GM23248 (cell line): ENCODE measurements at regions not wholly inside any gene's neighbourhood (a gene's known extent, or its start where the extent isn't known, plus 50 kb on each side); places are given as distances from the start of the nearest gene placed in this dataset.

Source experiments
- DNase-seq: peaks from one replicate; pipeline ENCODE4 v3.0.0-alpha.2; 2015
- H2AFZ ChIP-seq: fragments of 200-600 bp; sonication (generic); 2 replicates; pipeline ENCODE4 v1.6.1; 2016; ENCODE audit warnings: antibody characterized with exemption
- H3F3A ChIP-seq: fragments of 200-600 bp; sonication (generic); 2 replicates; pipeline ENCODE4 v1.6.1; 2016; ENCODE audit warnings: mild to moderate bottlenecking, antibody characterized with exemption, mixed run types; ENCODE audit not compliant: insufficient read depth
- H3K27ac ChIP-seq: fragments of 200-600 bp; sonication (generic); 2 replicates; pipeline ENCODE4 v1.5.1; 2016; ENCODE audit warnings: mild to moderate bottlenecking
- H3K27me3 ChIP-seq: fragments of 200-600 bp; sonication (generic); replicated peaks from 2 replicates; pipeline ENCODE4 v1.6.1; 2016; ENCODE audit warnings: mild to moderate bottlenecking; ENCODE audit not compliant: insufficient read depth
- H3K36me3 ChIP-seq: fragments of 200-600 bp; sonication (generic); 2 replicates; pipeline ENCODE4 v1.6.1; 2016; ENCODE audit warnings: low read depth, mild to moderate bottlenecking
- H3K4me1 ChIP-seq: fragments of 200-600 bp; sonication (generic); 2 replicates; pipeline ENCODE4 v1.6.1; 2016; ENCODE audit warnings: mild to moderate bottlenecking; ENCODE audit not compliant: insufficient read depth
- H3K4me2 ChIP-seq: fragments of 200-600 bp; sonication (generic); one replicate; pipeline ENCODE4 v1.6.1; 2016; ENCODE audit warnings: mild to moderate bottlenecking; ENCODE audit not compliant: unreplicated experiment
- H3K4me3 ChIP-seq: fragments of 200-600 bp; sonication (generic); 2 replicates; pipeline ENCODE4 v1.5.1; 2016; ENCODE audit warnings: mild to moderate bottlenecking
- H3K79me2 ChIP-seq: fragments of 200-600 bp; sonication (generic); 2 replicates; pipeline ENCODE4 v1.6.1; 2016; ENCODE audit warnings: mild to moderate bottlenecking; ENCODE audit not compliant: insufficient read depth
- H3K9ac ChIP-seq: fragments of 200-600 bp; sonication (generic); 2 replicates; pipeline ENCODE4 v1.6.1; 2016; ENCODE audit warnings: mild to moderate bottlenecking
- H3K9me2 ChIP-seq: fragments of 200-600 bp; sonication (generic); 2 replicates; pipeline ENCODE4 v1.6.1; 2016; ENCODE audit warnings: mixed run types, mild to moderate bottlenecking, moderate library complexity; ENCODE audit not compliant: insufficient read depth
- H3K9me3 ChIP-seq: fragments of 200-600 bp; sonication (generic); one replicate; pipeline ENCODE4 v1.6.1; 2017; ENCODE audit warnings: low read depth
- H4K20me1 ChIP-seq: fragments of 200-600 bp; sonication (generic); 2 replicates; pipeline ENCODE4 v1.6.0; 2016; ENCODE audit not compliant: insufficient read depth
- EZH2 ChIP-seq: fragments of 200-600 bp; sonication (generic); IDR thresholded peaks from 2 replicates; pipeline ENCODE4 v1.6.1; 2018; ENCODE audit warnings: antibody characterized with exemption, mild to moderate bottlenecking; ENCODE audit not compliant: insufficient read depth, poor library complexity, severe bottlenecking
- EZH2phosphoT487 ChIP-seq: fragments of 200-600 bp; sonication (generic); IDR thresholded peaks from 2 replicates; pipeline ENCODE4 v1.6.1; 2018; ENCODE audit warnings: antibody characterized with exemption, moderate library complexity, mild to moderate bottlenecking, low read depth; ENCODE audit not compliant: insufficient read depth
- WGBS, 2 experiments: methylation state at CpG; one replicate each; pipeline ENCODE4 v1.1.6; 2015 to 2017; ENCODE audit warnings: low lambda C conversion rate in 2 of 2, low coverage in 1 of 2; ENCODE audit errors: missing lambda C conversion rate in 2 of 2; 5-methylcytosine and 5-hydroxymethylcytosine counted together
- in situ Hi-C: fragments of 300-500 bp; cut with MboI; formaldehyde crosslinking; loops from 2 replicates; pipeline ENCODE4 v1.15.0; 2020

DNA sequence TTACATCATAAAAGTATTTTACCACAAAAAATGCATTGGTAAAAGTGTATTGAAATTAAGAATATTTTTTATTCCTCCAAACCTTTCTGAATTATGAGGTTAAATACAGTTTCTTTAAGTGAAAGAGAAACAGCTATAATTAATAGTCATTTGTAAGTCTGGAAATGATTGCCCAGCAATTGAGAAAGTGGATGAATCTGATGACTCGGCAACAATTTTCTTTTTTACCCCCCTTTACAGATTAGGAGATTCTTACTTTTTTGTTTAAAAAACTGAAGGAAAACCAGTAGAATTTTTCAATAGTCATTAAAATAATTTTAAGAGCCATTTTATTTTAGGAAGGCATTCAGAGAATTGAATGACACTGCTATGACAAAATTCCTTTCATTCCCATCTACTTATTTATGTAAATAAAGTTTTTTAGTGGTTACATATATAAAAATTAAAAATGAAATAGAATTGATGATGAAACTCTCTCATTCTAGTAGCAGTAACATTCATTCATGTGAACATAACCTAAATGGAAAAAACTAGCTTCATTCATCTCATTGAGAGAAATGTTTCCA, 134.1 kb upstream of the PRNP start:
- TF ChIP-seq EZH2 (no peak), EZH2phosphoT487 (no peak)
- in situ Hi-C loops = no loop called here

DNA sequence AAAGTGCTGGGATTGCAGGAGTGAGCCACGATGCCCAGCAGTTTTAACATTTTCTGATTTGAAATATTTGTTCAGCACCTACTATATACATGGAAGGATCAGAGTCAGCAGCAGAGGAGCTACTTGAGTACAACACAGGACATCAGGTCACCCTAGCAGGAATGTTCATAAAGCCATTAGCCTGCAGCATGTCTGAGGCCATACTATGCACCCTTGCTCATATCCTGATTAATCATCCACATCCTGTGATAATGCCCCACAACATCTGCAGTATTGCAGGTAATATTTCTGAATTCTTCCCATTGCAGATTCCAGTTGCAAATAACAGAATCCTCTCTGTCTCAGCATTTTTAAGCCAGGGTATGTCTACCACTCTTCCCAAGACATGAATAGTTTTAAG, 135.5 kb upstream of the PRNP start:
- H3K4me2 ChIP-seq = no peak overlapping the region
- 88 to 100% methylated on average over 1 of the region's 1 CpG for WGBS, 2 experiments

More for the DNA sequence above, 134.1 kb upstream of the PRNP start:
- WGBS, 2 experiments = 55 to 56% methylated on average over 1 of the region's 1 CpG
- Histone ChIP-seq H3F3A (peaks cover 25% of the 10 kb centered on the region), H3K9me2 (no peaks in the 10 kb centered on the region; the same call in 1 of the 2 replicates), H3K9me3 (no peaks in the 10 kb centered on the region), H3K27ac (no peak overlapping the region), H3K36me3 (no peaks in the 10 kb centered on the region), H3K27me3 (no peaks in the 10 kb centered on the region), H3K79me2 (no peaks in the 10 kb centered on the region), H4K20me1 (no peaks in the 10 kb centered on the region), H3K4me2 (no peak overlapping the region), H3K9ac (no peak overlapping the region), H2AFZ (no peak overlapping the region), H3K4me3 (no peak overlapping the region), H3K4me1 (peaks cover 41% of the 10 kb centered on the region)
- DNase-seq = no peak

DNA sequence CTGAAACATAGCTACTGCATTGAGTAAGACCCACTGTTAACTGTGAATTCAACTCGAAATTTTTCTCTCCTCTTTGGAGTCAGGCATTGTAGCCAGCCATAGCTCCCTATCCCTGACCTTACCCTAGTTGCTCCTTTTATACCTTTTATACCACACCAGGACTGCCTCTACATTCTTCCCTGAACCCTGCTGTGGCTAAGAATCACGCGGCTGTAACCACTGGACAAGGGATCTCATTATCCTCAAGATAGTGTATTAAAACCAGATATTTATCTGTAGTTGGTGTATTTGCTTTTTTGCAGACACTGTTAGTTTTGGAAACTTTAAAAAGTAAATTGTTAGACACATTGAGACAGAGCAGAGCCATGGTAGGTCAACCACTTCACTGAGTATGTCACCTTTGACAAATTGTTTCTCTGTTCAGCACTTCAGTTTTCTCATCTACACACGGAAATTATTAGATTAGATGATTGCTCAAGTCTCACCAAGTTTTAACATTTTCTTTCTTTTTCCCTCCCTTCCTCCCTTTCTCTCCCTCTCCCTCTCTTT, 136.5 kb upstream of the PRNP start:
- H3F3A ChIP-seq = peaks cover 33% of the 10 kb centered on the region; the same call in 1 of the 2 replicates
- H3K79me2 ChIP-seq = no peaks in the 10 kb centered on the region
- no peaks in the 10 kb centered on the region for H3K27me3 ChIP-seq
- H3K4me3 ChIP-seq = no peak overlapping the region
- H3K4me2 ChIP-seq = no peak overlapping the region
- WGBS, 2 experiments = 69 to 71% methylated on average over 4 of the region's 4 CpGs
- DNase-seq = no peak
- no peaks in the 10 kb centered on the region for H3K9me3 ChIP-seq
- peaks cover 47% of the 10 kb centered on the region for H3K4me1 ChIP-seq
- no peak for TF ChIP-seq EZH2
- no peak for TF ChIP-seq EZH2phosphoT487
- H4K20me1 ChIP-seq = no peaks in the 10 kb centered on the region
- no peaks in the 10 kb centered on the region for H3K36me3 ChIP-seq
- no peaks in the 10 kb centered on the region; the same call in 1 of the 2 replicates for H3K9me2 ChIP-seq
- no peak overlapping the region for H3K27ac ChIP-seq
- in situ Hi-C loops = no loop called here
- H3K9ac ChIP-seq = no peak overlapping the region
- no peak overlapping the region for H2AFZ ChIP-seq

More for the DNA sequence above, 135.5 kb upstream of the PRNP start:
- H2AFZ ChIP-seq = no peak overlapping the region
- no peak overlapping the region for H3K9ac ChIP-seq
- TF ChIP-seq EZH2phosphoT487 (no peak), EZH2 (no peak)
- no peaks in the 10 kb centered on the region for H3K36me3 ChIP-seq
- no peaks in the 10 kb centered on the region for H3K9me3 ChIP-seq
- H3K79me2 ChIP-seq = no peaks in the 10 kb centered on the region
- no peak overlapping the region for H3K27ac ChIP-seq
- peaks cover 47% of the 10 kb centered on the region for H3K4me1 ChIP-seq
- in situ Hi-C loops = no loop called here
- no peaks in the 10 kb centered on the region; the same call in 1 of the 2 replicates for H3K9me2 ChIP-seq
- peak; percentile 40 for DNase-seq
- H3K4me3 ChIP-seq = no peak overlapping the region
- H3F3A ChIP-seq = peaks cover 33% of the 10 kb centered on the region; the same call in 1 of the 2 replicates
- H3K27me3 ChIP-seq = no peaks in the 10 kb centered on the region
- H4K20me1 ChIP-seq = no peaks in the 10 kb centered on the region

DNA sequence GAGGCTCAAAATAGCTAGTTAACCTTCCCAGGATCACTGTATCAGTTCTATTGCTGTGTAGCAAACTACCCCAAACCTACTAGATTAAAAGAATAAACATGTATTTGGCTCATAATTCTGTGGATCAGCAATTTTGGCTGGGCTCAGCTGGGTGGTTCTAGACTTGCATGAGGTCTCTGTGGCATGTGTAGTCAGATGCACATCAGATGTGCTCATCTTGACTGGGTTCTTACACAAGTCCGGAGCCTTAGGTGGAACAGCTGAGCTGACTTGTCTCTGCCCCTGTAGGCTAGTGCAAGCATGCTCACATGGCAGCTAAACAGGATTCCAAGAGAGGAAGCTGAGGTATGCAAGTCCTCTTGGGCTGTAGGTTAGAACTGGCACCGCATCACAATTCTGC, 137.7 kb upstream of the PRNP start:
- no peak overlapping the region for H3K4me2 ChIP-seq
- no peaks in the 10 kb centered on the region for H4K20me1 ChIP-seq
- no peaks in the 10 kb centered on the region for H3K9me3 ChIP-seq
- in situ Hi-C loops = no loop called here
- no peak for DNase-seq
- no peaks in the 10 kb centered on the region for H3K79me2 ChIP-seq
- no peaks in the 10 kb centered on the region for H3K36me3 ChIP-seq
- H3K27ac ChIP-seq = no peak overlapping the region
- no peaks in the 10 kb centered on the region; the same call in 1 of the 2 replicates for H3K9me2 ChIP-seq
- no peaks in the 10 kb centered on the region for H3K27me3 ChIP-seq
- no peak overlapping the region for H2AFZ ChIP-seq
- H3F3A ChIP-seq = peaks cover 33% of the 10 kb centered on the region; the same call in 1 of the 2 replicates
- H3K4me1 ChIP-seq = peaks cover 47% of the 10 kb centered on the region
- TF ChIP-seq EZH2 (no peak), EZH2phosphoT487 (no peak)
- H3K4me3 ChIP-seq = no peak overlapping the region
- WGBS, 2 experiments = 74 to 85% methylated on average over 2 of the region's 2 CpGs
- no peak overlapping the region for H3K9ac ChIP-seq
